ENCODE measurements at regions not wholly inside any gene's neighbourhood (a gene's known extent, or its start where the extent isn't known, plus 50 kb on each side); places are given as distances from the start of the nearest gene placed in this dataset.
"Not testable (repeated sequence)": the region's sequence is repeated elsewhere in the genome, so short reads cannot be mapped to it uniquely, and the experiment has no call there.

GRCh38 chr5:124512236-124512635 is 234.2 kb downstream of the ZNF608 start:
- DNase-seq (ENCODE audit: low read depth) = no peak

DNA sequence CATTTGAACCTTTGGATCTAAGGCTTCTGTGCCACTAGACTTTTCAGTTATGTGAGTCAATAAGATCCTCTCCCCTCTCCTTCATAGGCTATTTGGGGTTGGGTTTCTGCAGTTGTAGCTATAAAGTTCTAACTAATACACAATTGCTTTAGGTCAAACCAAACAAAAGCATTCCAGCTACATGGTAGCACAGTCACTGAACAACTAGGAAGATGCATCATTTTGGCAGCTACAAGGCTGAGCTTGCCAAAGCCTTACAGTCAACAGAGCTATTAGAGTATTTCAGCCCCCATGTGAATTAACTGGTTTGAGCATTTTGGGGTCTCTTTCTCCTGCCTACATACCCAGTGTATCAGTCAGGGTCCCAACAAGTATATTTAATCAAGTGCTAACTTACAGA is 234.6 kb downstream of the ZNF608 start:
- DNase-seq (ENCODE audit: low read depth) = no peak

DNA sequence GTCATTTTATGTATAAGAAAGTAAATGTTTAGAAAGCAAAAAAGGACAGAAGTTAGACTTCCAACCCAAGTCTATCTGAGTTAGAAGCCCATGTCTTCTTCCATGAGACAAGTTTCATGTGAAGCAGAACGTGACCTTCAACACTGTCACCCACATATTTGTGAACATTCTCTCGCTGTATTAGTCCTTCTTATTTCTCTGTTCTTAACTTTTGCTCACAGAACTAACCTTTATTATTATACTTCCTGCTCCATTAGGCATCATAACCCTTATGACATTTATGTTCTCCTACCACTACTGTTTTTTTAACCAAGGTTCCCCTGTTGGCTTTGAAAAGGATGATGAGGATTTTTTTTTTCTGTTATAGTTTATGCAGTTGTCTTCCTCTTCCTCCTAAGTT is 238.8 kb downstream of the ZNF608 start:
- DNase-seq (ENCODE audit: low read depth) = no peak

- DNase-seq (ENCODE audit: low read depth) = no peak
Observed at GRCh38 chr5:124504081-124504916, 242.1 kb downstream of the ZNF608 start.

GRCh38 chr5:124502551-124502950 is 243.9 kb downstream of the ZNF608 start:
- no peak for DNase-seq (ENCODE audit: low read depth)

DNA sequence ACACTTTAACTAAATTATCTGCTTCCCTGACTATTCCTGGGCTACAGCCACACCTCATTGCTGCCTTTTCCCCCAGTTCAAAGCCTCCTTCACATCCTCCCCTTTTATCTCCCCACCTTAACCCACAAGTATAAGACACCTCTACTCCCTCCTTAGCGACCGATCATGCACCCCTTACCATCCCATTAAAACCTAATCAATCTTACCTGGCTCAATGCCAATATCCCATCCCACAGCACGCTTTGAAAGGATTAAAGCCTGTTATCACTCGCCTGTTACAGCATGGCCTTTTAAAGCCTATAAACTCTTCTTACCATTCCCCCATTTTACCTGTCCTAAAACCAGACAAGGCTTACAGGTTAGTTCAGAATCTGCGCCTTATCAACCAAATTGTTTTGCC is 246.6 kb downstream of the ZNF608 start:
- not testable (repeated sequence) for DNase-seq (ENCODE audit: low read depth)

GRCh38 chr5:124496968-124497367 is 249.5 kb downstream of the ZNF608 start:
- DNase-seq (ENCODE audit: low read depth) = not testable (repeated sequence)

- no peak for DNase-seq (ENCODE audit: low read depth)
Observed at GRCh38 chr5:124494540-124495116, 251.8 kb downstream of the ZNF608 start.

DNA sequence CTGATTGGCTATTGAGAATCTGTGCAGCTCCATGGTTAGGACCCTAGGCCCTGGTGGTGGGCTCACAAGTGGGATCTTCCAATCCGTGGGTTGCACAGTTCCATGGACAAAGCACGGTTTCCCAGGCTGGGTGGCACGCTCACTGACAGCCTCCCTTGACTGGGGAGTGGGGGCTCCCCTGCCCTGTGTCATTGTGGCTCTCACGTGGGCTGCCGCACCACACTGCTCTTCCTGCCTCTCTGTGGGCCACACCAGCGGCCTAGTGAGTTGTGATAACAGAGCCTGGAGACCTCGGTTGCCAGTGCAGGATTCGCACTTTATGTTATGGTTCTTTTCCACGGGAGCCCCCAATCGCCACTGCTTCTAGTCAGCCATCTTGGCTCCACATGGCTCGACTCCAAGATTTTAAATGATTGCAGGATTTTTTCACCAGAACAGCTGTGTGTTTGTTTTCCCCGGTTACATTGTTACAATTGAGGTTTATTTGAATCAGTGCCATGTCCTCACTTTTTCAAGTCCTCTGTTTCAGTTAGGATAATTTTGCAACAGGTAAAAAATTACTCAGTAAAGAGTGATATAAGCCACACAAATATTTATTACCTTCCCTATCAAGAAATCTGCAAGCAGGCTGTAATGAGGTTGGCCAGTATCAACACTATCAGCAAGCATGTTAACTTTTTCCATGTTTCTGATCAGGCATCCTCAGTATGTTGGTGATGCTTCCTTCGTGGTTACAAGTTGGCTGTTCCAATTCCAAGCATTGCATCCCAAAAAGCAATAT is 253.8 kb downstream of the ZNF608 start:
- DNase-seq (ENCODE audit: low read depth) = no peak

DNA sequence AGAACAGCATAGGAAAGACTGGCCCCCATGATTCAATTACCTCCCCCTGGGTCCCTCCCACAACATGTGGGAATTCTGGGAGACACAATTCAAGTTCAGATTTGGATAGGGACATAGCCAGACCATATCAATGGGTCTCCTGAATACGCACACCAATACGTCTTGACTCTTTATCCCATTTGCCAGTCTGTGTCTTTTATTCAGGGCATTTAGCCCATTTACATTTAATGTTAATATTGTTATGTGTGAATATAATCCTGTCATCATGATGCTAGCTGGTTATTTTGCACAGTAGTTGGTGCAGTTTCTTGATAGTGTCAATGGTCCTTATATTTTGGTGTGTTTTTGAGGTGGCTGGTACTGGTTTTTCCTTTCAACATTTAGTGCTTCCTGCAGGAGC is 256.1 kb downstream of the ZNF608 start:
- not testable (repeated sequence) for DNase-seq (ENCODE audit: low read depth)

DNA sequence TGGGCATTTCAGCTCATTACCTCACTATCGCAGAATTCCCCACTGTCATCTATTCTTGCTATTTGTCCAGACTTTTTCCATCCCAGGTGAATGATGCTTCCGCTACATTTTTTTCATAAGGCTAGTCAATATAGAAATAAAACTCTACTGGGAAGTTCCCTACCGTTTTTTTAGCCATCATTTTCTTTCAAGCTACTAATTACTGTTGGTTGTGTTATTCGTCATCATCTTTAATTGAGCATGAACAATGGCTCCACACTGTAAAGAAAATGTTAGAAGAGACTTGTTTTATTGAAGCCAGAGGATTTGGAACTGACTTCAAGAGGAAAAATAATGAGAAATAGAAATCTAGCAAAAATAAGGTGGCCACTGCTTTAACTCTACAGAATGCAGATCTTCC is 265.0 kb downstream of the ZNF608 start:
- DNase-seq (ENCODE audit: low read depth) = no peak

GRCh38 chr5:124480964-124481363 is 265.5 kb downstream of the ZNF608 start:
- DNase-seq (ENCODE audit: low read depth) = no peak

DNA sequence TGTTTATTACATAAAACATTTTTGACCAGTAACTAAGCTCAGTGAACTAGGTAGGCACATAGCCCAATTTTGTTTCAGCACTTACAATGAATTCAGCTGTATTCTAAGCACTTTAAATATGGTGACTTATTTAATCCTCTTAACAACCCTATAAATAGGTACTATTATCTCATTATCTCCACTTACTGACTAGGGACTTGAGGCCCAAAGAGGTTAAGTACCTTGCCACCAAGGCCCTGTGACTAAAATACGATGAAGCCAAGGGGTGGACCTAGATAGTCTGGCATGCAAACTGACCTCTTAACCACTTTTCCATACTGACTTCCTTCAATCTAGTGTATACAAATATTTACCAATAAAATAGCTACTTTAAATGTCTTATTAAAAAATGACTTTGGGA is 266.4 kb downstream of the ZNF608 start:
- no peak for DNase-seq (ENCODE audit: low read depth)

- no peak for DNase-seq (ENCODE audit: low read depth)
Observed at GRCh38 chr5:124478264-124478663, 268.2 kb downstream of the ZNF608 start.

DNA sequence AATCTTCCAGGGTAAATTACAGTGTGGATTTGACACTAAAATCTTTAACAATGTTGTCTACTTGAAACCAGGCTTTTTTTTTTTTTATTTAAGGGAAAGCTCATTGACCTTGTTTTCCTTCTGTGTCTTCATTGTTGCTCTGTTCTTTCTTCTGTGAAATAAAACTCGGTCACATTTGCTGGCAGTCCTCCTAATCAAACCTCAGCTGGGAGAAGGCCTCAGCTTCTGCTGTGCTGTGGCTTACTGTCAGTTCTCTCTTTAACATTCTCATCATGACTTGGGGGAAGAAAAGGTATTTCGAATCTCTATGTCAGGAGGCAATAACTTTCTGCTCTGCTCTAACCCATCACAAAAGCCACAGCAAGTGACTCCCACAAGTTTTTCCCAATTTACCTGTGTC is 268.9 kb downstream of the ZNF608 start:
- DNase-seq (ENCODE audit: low read depth) = no peak

- no peak for DNase-seq (ENCODE audit: low read depth)
Observed at GRCh38 chr5:124477062-124477461, 269.4 kb downstream of the ZNF608 start.

DNA sequence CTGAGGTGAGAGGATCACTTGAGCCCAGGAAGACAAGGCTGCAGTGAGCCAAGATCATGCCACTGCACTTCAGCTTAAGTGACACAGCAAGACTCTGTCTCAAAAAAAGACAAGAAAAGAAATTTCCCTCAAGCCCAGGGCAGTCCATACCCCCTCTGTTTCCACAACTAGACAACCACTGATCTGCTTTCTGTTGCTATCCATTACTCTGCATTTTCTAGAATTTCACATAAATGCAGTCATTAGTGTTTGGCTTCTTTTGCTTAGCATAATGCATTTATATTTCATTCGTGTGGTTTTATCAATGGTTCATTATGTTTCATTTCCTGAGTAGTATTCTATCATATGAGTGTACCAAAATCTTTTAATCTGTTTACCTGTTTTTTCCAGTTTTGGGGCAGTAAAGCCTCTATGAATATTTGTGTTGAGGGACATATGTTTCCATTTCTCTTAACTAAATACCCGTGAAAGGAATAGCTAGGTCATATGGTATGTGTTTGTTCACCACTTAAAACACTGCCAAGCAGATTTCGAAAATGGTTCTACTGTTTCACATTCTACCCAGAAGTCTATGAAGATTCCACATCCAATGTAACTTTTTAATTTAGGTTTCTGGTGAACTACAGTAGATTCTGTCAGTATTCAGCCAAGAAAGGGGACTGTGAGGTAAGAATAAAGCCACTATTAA is 271.8 kb downstream of the ZNF608 start:
- DNase-seq (ENCODE audit: low read depth) = no peak

DNA sequence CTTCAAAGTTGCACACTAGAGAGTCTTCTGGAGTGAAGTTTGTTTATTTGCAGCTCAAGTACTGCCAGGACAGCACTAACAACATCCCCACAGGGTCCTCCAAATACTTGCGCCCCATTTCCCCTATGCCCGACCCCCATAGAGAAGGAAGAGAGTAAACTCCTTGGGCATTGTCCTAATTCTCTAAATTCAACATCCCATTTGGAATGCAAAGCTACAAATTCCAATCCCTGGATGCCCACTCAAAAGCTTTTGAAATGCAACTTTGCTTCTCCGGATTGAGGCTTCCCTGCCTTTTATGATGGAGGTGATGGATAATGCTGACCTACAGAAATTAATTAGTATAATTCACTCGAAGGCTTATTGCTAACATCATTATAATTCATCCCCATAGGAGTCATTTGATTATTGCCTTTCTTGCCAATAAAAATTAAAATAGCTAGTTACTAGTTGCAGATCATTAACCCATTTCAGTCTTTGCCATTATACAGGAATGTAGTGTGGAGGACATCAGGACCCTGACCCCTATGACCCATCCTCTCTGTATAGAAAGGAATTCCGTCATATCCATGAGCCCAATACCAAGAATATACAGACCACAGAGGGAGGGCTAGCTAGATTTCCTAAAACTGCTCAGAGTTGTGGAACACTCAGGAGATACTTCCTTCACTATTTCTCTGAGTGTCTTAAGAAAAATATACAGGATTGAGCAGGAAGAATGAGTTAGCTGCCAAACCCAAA is 277.6 kb downstream of the ZNF608 start:
- DNase-seq (ENCODE audit: low read depth) = no peak

GRCh38 chr5:124467745-124468144 is 278.7 kb downstream of the ZNF608 start:
- DNase-seq (ENCODE audit: low read depth) = no peak

- no peak for DNase-seq (ENCODE audit: low read depth)
Observed at GRCh38 chr5:124466011-124466410, 280.4 kb downstream of the ZNF608 start.

DNA sequence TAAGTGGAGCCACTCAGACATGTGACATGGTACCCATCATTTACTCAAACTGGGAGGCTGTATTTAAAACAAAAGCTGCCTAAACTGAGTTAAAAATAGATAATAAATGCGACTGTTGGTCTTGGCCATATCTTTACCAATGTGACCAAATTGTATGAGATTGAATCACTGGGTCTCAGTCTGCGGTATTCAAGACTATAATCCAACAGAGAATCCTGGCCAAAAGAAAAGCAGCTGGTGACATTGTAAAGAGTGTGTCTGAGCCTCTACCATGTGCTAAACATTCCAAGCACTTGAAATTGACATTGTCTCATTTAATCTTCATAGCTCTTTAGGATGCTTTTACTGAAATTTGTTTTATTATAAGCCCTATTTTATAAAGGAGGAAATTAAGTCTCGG is 282.6 kb downstream of the ZNF608 start:
- DNase-seq (ENCODE audit: low read depth) = no peak

DNA sequence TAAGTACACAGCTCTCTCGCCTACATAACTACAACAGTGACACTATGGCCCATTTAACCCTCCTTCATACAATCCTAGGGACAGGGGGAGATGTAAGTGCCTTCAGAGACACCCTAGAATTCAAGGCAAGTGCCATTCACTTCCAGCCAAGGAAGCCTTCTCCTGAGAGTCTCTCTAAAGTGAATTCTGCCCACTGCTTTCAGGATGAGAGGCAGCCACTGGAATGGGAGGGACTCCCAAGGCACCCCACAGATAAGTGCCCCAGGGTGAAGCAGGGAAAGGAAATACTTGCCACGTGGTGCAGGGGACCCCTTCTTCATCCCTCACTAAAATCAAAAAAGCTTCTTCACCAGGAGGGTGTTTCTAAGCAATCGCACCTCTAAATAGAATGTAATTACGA is 283.7 kb downstream of the ZNF608 start:
- no peak for DNase-seq (ENCODE audit: low read depth)
